LNCAP (cell line): ENCODE measurements at regions not wholly inside any gene's neighbourhood (a gene's known extent, or its start where the extent isn't known, plus 50 kb on each side); places are given as distances from the start of the nearest gene placed in this dataset.

Source experiments
- TF ChIP-seq, protein P1 (sequence below): fragments of 450-650 bp; IDR thresholded peaks from 2 replicates; pipeline ENCODE4 v1.5.1; 2017; ENCODE audit warnings: mild to moderate bottlenecking

GRCh38 chr5:56607551-56607950 is 207.8 kb upstream of the MAP3K1 start:
- TF ChIP-seq, protein P1, sequence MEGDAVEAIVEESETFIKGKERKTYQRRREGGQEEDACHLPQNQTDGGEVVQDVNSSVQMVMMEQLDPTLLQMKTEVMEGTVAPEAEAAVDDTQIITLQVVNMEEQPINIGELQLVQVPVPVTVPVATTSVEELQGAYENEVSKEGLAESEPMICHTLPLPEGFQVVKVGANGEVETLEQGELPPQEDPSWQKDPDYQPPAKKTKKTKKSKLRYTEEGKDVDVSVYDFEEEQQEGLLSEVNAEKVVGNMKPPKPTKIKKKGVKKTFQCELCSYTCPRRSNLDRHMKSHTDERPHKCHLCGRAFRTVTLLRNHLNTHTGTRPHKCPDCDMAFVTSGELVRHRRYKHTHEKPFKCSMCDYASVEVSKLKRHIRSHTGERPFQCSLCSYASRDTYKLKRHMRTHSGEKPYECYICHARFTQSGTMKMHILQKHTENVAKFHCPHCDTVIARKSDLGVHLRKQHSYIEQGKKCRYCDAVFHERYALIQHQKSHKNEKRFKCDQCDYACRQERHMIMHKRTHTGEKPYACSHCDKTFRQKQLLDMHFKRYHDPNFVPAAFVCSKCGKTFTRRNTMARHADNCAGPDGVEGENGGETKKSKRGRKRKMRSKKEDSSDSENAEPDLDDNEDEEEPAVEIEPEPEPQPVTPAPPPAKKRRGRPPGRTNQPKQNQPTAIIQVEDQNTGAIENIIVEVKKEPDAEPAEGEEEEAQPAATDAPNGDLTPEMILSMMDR: no peak

GRCh38 chr5:56607074-56607473 is 208.3 kb upstream of the MAP3K1 start:
- TF ChIP-seq, protein P1: no peak

- TF ChIP-seq, protein P1: no peak
Measured at GRCh38 chr5:56606192-56606591, 209.2 kb upstream of the MAP3K1 start.

DNA sequence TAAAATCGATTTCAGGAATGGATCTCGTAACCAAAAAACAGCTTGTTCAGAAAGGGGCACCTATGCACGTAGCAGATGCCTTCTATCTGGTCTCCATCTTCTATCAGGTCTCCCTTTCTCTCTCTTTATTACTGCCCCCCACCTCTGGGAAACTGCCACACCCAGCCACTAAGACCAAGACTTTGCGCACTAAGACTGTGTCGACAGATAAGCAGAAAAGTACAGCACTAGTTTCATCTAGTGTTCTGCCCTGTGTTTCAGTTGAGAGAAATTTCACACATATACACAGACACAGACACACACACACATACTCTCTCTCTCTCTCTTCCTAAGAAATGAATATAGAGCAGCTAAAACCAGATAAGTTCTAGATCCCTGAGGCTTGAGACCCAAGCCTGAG is 210.1 kb upstream of the MAP3K1 start:
- TF ChIP-seq, protein P1: no peak

DNA sequence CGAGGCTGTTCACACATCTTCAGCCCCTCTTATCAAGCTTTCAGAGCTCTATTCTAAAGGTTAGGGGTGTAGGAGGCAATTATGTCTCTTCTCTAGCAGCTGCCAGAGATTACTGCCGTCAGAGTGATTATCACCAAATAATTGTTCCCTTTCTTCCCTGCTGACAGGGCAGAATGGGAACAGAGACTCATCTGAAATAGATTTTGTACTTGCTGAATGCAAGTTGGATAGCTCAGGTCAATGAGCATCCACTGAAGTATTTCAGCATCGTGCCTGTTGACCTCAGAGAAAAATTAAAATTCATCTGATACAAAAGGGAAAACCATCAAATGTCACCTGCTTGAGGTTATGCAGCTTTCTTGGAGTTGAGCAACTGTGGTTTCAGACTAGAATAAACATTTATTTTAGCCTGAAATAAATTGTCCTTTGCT is 213.7 kb upstream of the MAP3K1 start:
- TF ChIP-seq, protein P1: no peak

GRCh38 chr5:56598941-56599340 is 216.4 kb upstream of the MAP3K1 start:
- TF ChIP-seq, protein P1: no peak

DNA sequence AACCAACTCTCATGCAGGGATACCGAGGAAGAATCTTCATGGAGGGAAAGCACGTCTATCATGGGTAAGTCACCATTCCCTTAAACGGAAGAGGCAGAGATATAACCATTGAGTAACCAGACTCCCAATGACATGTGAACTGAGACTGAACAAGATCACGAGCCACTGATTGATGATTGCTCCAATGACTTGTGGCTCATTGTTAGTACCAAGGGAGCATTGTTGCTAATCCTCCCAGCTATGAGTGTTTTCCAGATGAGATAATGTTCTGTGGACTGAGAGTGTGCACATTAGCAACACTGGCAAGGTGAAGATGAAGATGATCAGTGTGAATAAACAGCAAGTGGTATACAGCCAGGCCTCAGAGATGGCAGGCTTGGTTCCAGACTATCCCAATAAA is 219.2 kb upstream of the MAP3K1 start:
- TF ChIP-seq, protein P1: no peak

- TF ChIP-seq, protein P1: no peak
Measured at GRCh38 chr5:56595566-56595965, 219.8 kb upstream of the MAP3K1 start.
